Endodermal cell (in vitro differentiated cells): ENCODE measurements at regions not wholly inside any gene's neighbourhood (a gene's known extent, or its start where the extent isn't known, plus 50 kb on each side); places are given as distances from the start of the nearest gene placed in this dataset.

Experiments
- DNase-seq: peaks from one replicate; pipeline ENCODE4 v3.0.0-alpha.2; 2017
- H3K27ac ChIP-seq: 2 replicates; pipeline ENCODE4 v1.5.1; 2013; ENCODE audit warnings: mild to moderate bottlenecking, low read depth, low read length, moderate library complexity
- H3K27me3 ChIP-seq: 2 replicates; pipeline ENCODE4 v1.6.1; 2013; ENCODE audit warnings: mild to moderate bottlenecking, low read length, moderate library complexity; ENCODE audit not compliant: insufficient read depth, control insufficient read depth, poor library complexity, severe bottlenecking
- H3K36me3 ChIP-seq: 2 replicates; pipeline ENCODE4 v1.7.0; 2013; ENCODE audit warnings: mild to moderate bottlenecking, low read length, moderate library complexity; ENCODE audit not compliant: control insufficient read depth, insufficient read depth
- H3K4me1 ChIP-seq: one replicate; pipeline ENCODE4 v1.7.0; 2013; ENCODE audit warnings: low read length; ENCODE audit not compliant: control insufficient read depth, insufficient read depth
- H3K4me3 ChIP-seq: 2 replicates; pipeline ENCODE4 v1.5.1; 2013; ENCODE audit warnings: mild to moderate bottlenecking, low read length, moderate library complexity
- H3K9ac ChIP-seq: 2 replicates; pipeline ENCODE4 v1.6.1; 2013; ENCODE audit warnings: mild to moderate bottlenecking, low read length, moderate library complexity; ENCODE audit not compliant: poor library complexity, severe bottlenecking; ENCODE audit errors: extremely low read depth
- H3K9me3 ChIP-seq: 2 replicates; pipeline ENCODE4 v1.6.1; 2013; ENCODE audit warnings: mild to moderate bottlenecking, low read length, moderate library complexity; ENCODE audit not compliant: control insufficient read depth
- H3K27ac Mint-ChIP-seq: 2 replicates; pipeline ENCODE4 v1.8.0; 2020; ENCODE audit warnings: mixed read lengths
- H3K27me3 Mint-ChIP-seq: 2 replicates; pipeline ENCODE4 v1.8.0; 2021; ENCODE audit warnings: mild to moderate bottlenecking, mixed read lengths; ENCODE audit not compliant: insufficient read depth
- H3K36me3 Mint-ChIP-seq: 2 replicates; pipeline ENCODE4 v1.8.0; 2020; ENCODE audit warnings: low read depth, mixed read lengths
- H3K4me1 Mint-ChIP-seq: 2 replicates; pipeline ENCODE4 v1.8.0; 2020; ENCODE audit warnings: mixed read lengths
- H3K4me3 Mint-ChIP-seq: 2 replicates; pipeline ENCODE4 v1.8.0; 2020; ENCODE audit warnings: mild to moderate bottlenecking, moderate library complexity, mixed read lengths
- H3K9me3 Mint-ChIP-seq: 2 replicates; pipeline ENCODE4 v1.8.0; 2020; ENCODE audit warnings: mild to moderate bottlenecking, mixed read lengths
- WGBS, 2 experiments: methylation state at CpG; one replicate each; pipeline versions ENCODE4 v1.1.5 to v1.1.7; 2013; ENCODE audit warnings: missing lambda C conversion rate in 2 of 2, mixed read lengths in 1 of 2; ENCODE audit not compliant: insufficient coverage in 1 of 2, insufficient read length in 1 of 2; 5-methylcytosine and 5-hydroxymethylcytosine counted together
- TF ChIP-seq, protein P1 (sequence below): fragments of 200-600 bp; sonication (generic); conservative IDR thresholded peaks from 2 replicates; pipeline ENCODE4 v1.5.0; 2021; ENCODE audit warnings: antibody characterized with exemption, mild to moderate bottlenecking

GRCh38 chr10:36946598-36946997, 178.8 kb upstream of the ANKRD30A start:
- TF ChIP-seq, protein P1, sequence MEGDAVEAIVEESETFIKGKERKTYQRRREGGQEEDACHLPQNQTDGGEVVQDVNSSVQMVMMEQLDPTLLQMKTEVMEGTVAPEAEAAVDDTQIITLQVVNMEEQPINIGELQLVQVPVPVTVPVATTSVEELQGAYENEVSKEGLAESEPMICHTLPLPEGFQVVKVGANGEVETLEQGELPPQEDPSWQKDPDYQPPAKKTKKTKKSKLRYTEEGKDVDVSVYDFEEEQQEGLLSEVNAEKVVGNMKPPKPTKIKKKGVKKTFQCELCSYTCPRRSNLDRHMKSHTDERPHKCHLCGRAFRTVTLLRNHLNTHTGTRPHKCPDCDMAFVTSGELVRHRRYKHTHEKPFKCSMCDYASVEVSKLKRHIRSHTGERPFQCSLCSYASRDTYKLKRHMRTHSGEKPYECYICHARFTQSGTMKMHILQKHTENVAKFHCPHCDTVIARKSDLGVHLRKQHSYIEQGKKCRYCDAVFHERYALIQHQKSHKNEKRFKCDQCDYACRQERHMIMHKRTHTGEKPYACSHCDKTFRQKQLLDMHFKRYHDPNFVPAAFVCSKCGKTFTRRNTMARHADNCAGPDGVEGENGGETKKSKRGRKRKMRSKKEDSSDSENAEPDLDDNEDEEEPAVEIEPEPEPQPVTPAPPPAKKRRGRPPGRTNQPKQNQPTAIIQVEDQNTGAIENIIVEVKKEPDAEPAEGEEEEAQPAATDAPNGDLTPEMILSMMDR: no peak
- H3K9me3 Mint-ChIP-seq: peaks cover 92% of the 10 kb centered on the region
- H3K9me3 ChIP-seq: peaks cover 69% of the 10 kb centered on the region

DNA sequence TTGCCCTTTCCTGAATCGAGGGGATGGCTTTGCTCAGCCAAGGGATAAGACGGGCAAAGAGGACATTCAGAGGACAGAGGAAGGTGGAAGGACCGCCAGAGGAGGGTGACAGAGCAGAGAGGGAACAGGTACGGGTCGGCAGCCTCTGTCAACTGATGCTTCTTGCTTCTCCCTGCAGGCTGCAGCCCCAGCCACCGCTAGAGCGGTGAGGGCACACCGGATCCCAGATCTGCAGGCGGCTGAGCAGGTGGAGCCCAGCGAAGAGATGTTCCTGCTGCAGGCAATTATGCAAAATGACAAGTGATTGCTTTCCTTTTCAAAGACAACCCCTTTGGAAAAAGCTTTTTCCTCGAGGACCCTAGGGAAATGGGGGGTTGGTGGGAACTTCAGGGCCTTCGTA, 181.9 kb upstream of the ANKRD30A start:
- Mint-ChIP-seq H3K4me1 (no peaks in the 10 kb centered on the region), H3K27ac (no peak overlapping the region), H3K9me3 (peaks cover 75% of the 10 kb centered on the region), H3K36me3 (no peaks in the 10 kb centered on the region), H3K27me3 (no peaks in the 10 kb centered on the region), H3K4me3 (no peak overlapping the region)
- TF ChIP-seq, protein P1: no peak
- no peak overlapping the region for H3K27ac ChIP-seq
- H3K27me3 ChIP-seq: no peaks in the 10 kb centered on the region
- DNase-seq: no peak
- no peak overlapping the region for H3K9ac ChIP-seq
- H3K36me3 ChIP-seq: no peaks in the 10 kb centered on the region
- no peaks in the 10 kb centered on the region for H3K4me1 ChIP-seq
- no peak overlapping the region for H3K4me3 ChIP-seq
- 75 to 83% methylated on average over 7 to 12 of the region's 12 CpGs for WGBS, 2 experiments
- H3K9me3 ChIP-seq: peaks cover 63% of the 10 kb centered on the region

More at GRCh38 chr10:36946598-36946997, 178.8 kb upstream of the ANKRD30A start:
- H3K27me3 ChIP-seq: no peaks in the 10 kb centered on the region
- H3K36me3 ChIP-seq: no peaks in the 10 kb centered on the region
- no peaks in the 10 kb centered on the region for H3K4me1 ChIP-seq
- Mint-ChIP-seq H3K36me3 (no peaks in the 10 kb centered on the region), H3K27me3 (no peaks in the 10 kb centered on the region), H3K27ac (no peak overlapping the region), H3K4me1 (no peaks in the 10 kb centered on the region), H3K4me3 (no peak overlapping the region)
- H3K4me3 ChIP-seq: no peak overlapping the region
- 69% methylated on average over 2 of the region's 2 CpGs; no CpG with 5 or more reads in 1 of the 2 experiments for WGBS, 2 experiments
- no peak for DNase-seq
- H3K27ac ChIP-seq: no peak overlapping the region
- H3K9ac ChIP-seq: no peak overlapping the region

DNA sequence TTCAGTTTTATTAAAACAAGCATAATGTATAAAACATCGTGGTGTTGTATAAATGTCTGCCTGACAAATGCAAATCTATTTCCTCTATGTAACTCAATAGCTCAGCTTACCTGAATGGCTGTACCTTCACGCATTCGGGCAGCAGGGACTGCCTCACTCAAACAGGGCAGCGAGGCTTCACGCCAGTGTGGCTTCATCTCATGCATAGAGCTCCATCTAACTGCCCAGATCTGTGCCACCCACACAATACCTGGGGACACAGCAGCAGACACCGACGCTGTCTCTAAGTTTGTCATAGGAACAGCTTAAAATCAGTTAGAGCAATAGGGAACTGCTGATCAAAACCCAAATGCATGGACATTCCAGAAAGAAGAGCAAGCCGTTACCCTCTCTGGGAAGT, 182.8 kb upstream of the ANKRD30A start:
- 77 to 78% methylated on average over 7 to 8 of the region's 8 CpGs for WGBS, 2 experiments
- Histone ChIP-seq H3K9me3 (peaks cover 64% of the 10 kb centered on the region), H3K4me3 (no peak overlapping the region), H3K27me3 (no peaks in the 10 kb centered on the region), H3K36me3 (no peaks in the 10 kb centered on the region), H3K27ac (no peak overlapping the region), H3K9ac (no peak overlapping the region), H3K4me1 (no peaks in the 10 kb centered on the region)
- TF ChIP-seq, protein P1: no peak
- Mint-ChIP-seq H3K4me3 (no peak overlapping the region), H3K4me1 (no peaks in the 10 kb centered on the region), H3K27me3 (no peaks in the 10 kb centered on the region), H3K9me3 (peaks cover 69% of the 10 kb centered on the region), H3K27ac (no peak overlapping the region), H3K36me3 (no peaks in the 10 kb centered on the region)
- no peak for DNase-seq
